ENCODE measurements at regions not wholly inside any gene's neighbourhood (a gene's known extent, or its start where the extent isn't known, plus 50 kb on each side); places are given as distances from the start of the nearest gene placed in this dataset.

DNA sequence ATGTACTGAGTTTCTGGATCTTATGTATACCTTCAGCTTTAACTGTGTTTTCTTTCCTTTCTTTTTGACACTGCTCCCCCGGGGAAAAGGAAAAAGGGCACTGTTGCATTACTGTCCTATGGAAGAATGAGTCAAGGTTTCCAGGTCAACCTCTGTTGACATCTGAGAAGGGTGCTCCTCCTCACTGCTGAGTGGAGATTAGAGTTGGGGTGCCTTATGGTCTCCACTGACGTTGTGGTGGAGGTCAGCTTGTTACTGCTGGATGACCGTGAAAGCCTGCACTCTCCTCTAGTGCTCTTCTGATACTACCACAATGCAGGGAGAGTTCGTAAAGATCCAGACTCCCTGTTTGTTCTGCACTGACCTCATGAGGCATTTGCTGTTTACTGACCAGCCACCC, 252.1 kb upstream of the GRM7 start:
- no peaks in the 10 kb centered on the region for H4K20me1 ChIP-seq (ENCODE audit: insufficient read depth, low read length)
- no peaks in the 10 kb centered on the region for H3K9me3 ChIP-seq (replicated peaks; ENCODE audit: insufficient read depth, low read length)
- H3K9ac ChIP-seq (ENCODE audit: low read length) = no peak overlapping the region
- H3K36me3 ChIP-seq (replicated peaks; ENCODE audit: insufficient read depth, low read length) = no peaks in the 10 kb centered on the region
- 0 out of 2 replicates have a peak, but pooled peaks cover 3% of the 10 kb centered on the region for H3K4me1 ChIP-seq (ENCODE audit: low read length)
- TF ChIP-seq, protein P1, sequence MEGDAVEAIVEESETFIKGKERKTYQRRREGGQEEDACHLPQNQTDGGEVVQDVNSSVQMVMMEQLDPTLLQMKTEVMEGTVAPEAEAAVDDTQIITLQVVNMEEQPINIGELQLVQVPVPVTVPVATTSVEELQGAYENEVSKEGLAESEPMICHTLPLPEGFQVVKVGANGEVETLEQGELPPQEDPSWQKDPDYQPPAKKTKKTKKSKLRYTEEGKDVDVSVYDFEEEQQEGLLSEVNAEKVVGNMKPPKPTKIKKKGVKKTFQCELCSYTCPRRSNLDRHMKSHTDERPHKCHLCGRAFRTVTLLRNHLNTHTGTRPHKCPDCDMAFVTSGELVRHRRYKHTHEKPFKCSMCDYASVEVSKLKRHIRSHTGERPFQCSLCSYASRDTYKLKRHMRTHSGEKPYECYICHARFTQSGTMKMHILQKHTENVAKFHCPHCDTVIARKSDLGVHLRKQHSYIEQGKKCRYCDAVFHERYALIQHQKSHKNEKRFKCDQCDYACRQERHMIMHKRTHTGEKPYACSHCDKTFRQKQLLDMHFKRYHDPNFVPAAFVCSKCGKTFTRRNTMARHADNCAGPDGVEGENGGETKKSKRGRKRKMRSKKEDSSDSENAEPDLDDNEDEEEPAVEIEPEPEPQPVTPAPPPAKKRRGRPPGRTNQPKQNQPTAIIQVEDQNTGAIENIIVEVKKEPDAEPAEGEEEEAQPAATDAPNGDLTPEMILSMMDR (IDR thresholded peaks at IDR 0.05; ENCODE audit: low read length) = no peak
- TF ChIP-seq EZH2 (optimal IDR thresholded peaks at IDR 0.05; ENCODE audit: low read depth, low read length) (no peak), EZH2phosphoT487 (IDR thresholded peaks at IDR 0.05; ENCODE audit: low read length) (no peak)
- H3K9me2 ChIP-seq (replicated peaks; ENCODE audit: insufficient read depth, low read length) = no peaks in the 10 kb centered on the region
- DNase-seq = no peak
- H3K27ac ChIP-seq (ENCODE audit: low read length) = no peak overlapping the region
- no peaks in the 10 kb centered on the region for H3K79me2 ChIP-seq (ENCODE audit: low read length)
- H3K4me2 ChIP-seq (ENCODE audit: low read depth, low read length) = no peak overlapping the region
- H3K4me3 ChIP-seq (ENCODE audit: low read length) = no peak overlapping the region
- H3F3A ChIP-seq (ENCODE audit: insufficient read depth, low read length) = no peaks in the 10 kb centered on the region
- H3K27me3 ChIP-seq (replicated peaks; ENCODE audit: insufficient read depth, low read length) = no peaks in the 10 kb centered on the region
- H2AFZ ChIP-seq (ENCODE audit: low read length) = no peak overlapping the region

DNA sequence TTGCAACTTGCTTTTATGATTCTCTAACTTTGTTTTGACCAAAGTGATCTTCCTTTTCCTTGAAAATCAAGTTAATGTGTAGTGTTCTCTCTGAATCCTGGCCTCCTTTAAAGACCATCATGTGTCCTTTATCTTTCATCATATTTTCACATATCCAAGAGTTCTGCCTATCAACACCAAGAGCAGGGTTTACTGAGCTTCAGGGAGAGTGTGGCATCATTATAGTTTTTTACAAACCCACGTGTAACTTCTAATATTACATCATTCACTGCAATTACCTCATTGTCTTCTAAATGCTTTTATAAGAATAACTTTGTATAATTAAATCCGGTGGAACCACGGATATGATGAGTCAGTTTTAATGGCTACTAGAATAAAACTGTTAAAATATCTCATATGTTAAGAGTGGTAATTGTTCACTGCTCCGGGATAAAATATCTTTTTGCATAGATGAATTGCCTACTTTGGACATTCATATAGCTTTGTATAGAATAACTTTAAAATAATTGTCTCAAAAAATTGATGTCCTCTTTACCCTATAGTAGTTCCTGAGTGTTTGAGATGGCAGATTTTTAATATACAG, 248.8 kb upstream of the GRM7 start:
- TF ChIP-seq EZH2phosphoT487 (IDR thresholded peaks at IDR 0.05; ENCODE audit: low read length) (no peak), EZH2 (optimal IDR thresholded peaks at IDR 0.05; ENCODE audit: low read depth, low read length) (no peak)
- TF ChIP-seq, protein P1 (IDR thresholded peaks at IDR 0.05; ENCODE audit: low read length) = no peak
- no peaks in the 10 kb centered on the region for H4K20me1 ChIP-seq (ENCODE audit: insufficient read depth, low read length)
- no peaks in the 10 kb centered on the region for H3K4me1 ChIP-seq (ENCODE audit: low read length)
- no peak overlapping the region for H3K9ac ChIP-seq (ENCODE audit: low read length)
- H2AFZ ChIP-seq (ENCODE audit: low read length) = no peak overlapping the region
- H3K4me3 ChIP-seq (ENCODE audit: low read length) = no peak overlapping the region
- no peak overlapping the region for H3K27ac ChIP-seq (ENCODE audit: low read length)
- H3K9me2 ChIP-seq (replicated peaks; ENCODE audit: insufficient read depth, low read length) = no peaks in the 10 kb centered on the region
- H3K36me3 ChIP-seq (replicated peaks; ENCODE audit: insufficient read depth, low read length) = no peaks in the 10 kb centered on the region
- no peaks in the 10 kb centered on the region for H3K9me3 ChIP-seq (replicated peaks; ENCODE audit: insufficient read depth, low read length)
- no peaks in the 10 kb centered on the region for H3K79me2 ChIP-seq (ENCODE audit: low read length)
- no peak overlapping the region for H3K4me2 ChIP-seq (ENCODE audit: low read depth, low read length)
- no peak for DNase-seq
- no peaks in the 10 kb centered on the region for H3F3A ChIP-seq (ENCODE audit: insufficient read depth, low read length)
- H3K27me3 ChIP-seq (replicated peaks; ENCODE audit: insufficient read depth, low read length) = no peaks in the 10 kb centered on the region

DNA sequence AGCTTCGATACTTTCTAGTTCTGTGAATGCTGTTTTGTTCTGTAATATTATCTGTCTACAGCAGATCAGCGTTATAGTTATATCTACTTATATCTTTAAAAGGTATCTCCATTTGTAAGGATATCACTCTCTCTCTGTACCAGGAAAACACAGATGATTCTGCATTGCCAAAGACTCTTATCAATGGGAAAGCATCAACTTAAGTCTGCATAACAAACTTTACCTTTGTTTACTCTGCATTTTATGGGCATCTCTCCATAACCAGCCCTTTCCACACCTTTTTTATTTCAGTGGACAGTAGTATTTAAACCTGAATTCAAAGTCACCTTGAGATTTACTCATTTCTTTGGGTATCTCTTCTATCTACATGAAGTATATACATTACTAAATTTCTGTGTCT, 238.7 kb upstream of the GRM7 start:
- H3K9me2 ChIP-seq (replicated peaks; ENCODE audit: insufficient read depth, low read length) = no peaks in the 10 kb centered on the region
- H4K20me1 ChIP-seq (ENCODE audit: insufficient read depth, low read length) = no peaks in the 10 kb centered on the region
- H3K27me3 ChIP-seq (replicated peaks; ENCODE audit: insufficient read depth, low read length) = no peaks in the 10 kb centered on the region
- no peak overlapping the region for H3K27ac ChIP-seq (ENCODE audit: low read length)
- no peak for TF ChIP-seq EZH2phosphoT487 (IDR thresholded peaks at IDR 0.05; ENCODE audit: low read length)
- TF ChIP-seq EZH2 (optimal IDR thresholded peaks at IDR 0.05; ENCODE audit: low read depth, low read length) = no peak
- H2AFZ ChIP-seq (ENCODE audit: low read length) = no peak overlapping the region
- no peaks in the 10 kb centered on the region for H3K79me2 ChIP-seq (ENCODE audit: low read length)
- no peak overlapping the region for H3K9ac ChIP-seq (ENCODE audit: low read length)
- no peak for DNase-seq
- H3K9me3 ChIP-seq (replicated peaks; ENCODE audit: insufficient read depth, low read length) = no peaks in the 10 kb centered on the region
- H3K4me2 ChIP-seq (ENCODE audit: low read depth, low read length) = no peak overlapping the region
- H3F3A ChIP-seq (ENCODE audit: insufficient read depth, low read length) = no peaks in the 10 kb centered on the region
- H3K4me3 ChIP-seq (ENCODE audit: low read length) = no peak overlapping the region
- H3K36me3 ChIP-seq (replicated peaks; ENCODE audit: insufficient read depth, low read length) = no peaks in the 10 kb centered on the region
- no peaks in the 10 kb centered on the region for H3K4me1 ChIP-seq (ENCODE audit: low read length)

DNA sequence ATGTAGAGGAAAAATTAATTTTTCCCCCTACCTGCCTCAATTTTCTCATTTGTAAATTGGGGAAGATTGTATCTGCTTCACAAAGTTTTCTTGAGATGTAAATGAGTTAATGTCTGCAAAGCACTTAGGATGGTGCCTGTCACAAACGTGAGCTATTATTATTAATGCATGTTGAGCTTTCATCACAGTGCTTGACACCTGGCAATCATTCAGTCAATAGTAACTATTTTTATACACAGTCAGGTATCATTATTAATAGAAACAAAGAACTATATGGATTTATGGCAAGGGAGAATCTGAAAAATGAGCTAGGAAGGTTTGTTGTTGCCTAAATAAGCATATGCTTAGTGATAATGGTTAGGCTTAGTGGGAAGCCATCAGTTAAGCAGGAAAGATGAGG, 238.2 kb upstream of the GRM7 start:
- Histone ChIP-seq H3K4me2 (ENCODE audit: low read depth, low read length) (no peak overlapping the region), H3K36me3 (replicated peaks; ENCODE audit: insufficient read depth, low read length) (no peaks in the 10 kb centered on the region), H4K20me1 (ENCODE audit: insufficient read depth, low read length) (no peaks in the 10 kb centered on the region), H3K79me2 (ENCODE audit: low read length) (no peaks in the 10 kb centered on the region), H3K27me3 (replicated peaks; ENCODE audit: insufficient read depth, low read length) (no peaks in the 10 kb centered on the region), H3K9me2 (replicated peaks; ENCODE audit: insufficient read depth, low read length) (no peaks in the 10 kb centered on the region), H3F3A (ENCODE audit: insufficient read depth, low read length) (no peaks in the 10 kb centered on the region), H3K9me3 (replicated peaks; ENCODE audit: insufficient read depth, low read length) (no peaks in the 10 kb centered on the region), H2AFZ (ENCODE audit: low read length) (no peak overlapping the region), H3K4me1 (ENCODE audit: low read length) (no peaks in the 10 kb centered on the region), H3K4me3 (ENCODE audit: low read length) (no peak overlapping the region), H3K9ac (ENCODE audit: low read length) (no peak overlapping the region), H3K27ac (ENCODE audit: low read length) (no peak overlapping the region)
- TF ChIP-seq, protein P1 (IDR thresholded peaks at IDR 0.05; ENCODE audit: low read length) = no peak
- TF ChIP-seq EZH2phosphoT487 (IDR thresholded peaks at IDR 0.05; ENCODE audit: low read length) (no peak), EZH2 (optimal IDR thresholded peaks at IDR 0.05; ENCODE audit: low read depth, low read length) (no peak)
- no peak for DNase-seq
